ENCODE measurements at regions not wholly inside any gene's neighbourhood (a gene's known extent, or its start where the extent isn't known, plus 50 kb on each side); places are given as distances from the start of the nearest gene placed in this dataset.

DNA sequence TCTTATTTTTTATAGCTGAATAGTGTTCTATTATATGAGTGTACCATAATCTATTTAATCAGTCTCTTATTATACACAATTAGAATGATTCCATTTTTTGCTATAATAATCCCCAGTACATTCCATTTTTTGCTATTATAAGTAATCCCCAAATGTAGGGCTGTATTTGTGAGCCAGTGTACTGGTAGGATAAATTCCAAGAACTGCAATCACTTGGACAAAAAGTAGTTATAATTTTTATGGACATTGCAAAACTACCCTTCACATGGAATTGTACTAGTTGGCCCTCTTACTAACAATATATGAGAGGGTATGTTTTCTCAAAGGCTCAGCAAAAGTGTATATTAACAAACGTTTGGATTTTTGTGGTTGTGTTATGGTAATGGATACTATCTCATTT is 481.7 kb upstream of the CLINT1 start:
- intact Hi-C loops (cut with DNase I; ENCODE audit: low total_unique reads): no loop called here
- 61 to 86% methylated on average over 1 of the region's 1 CpG for WGBS, 2 donors
- TF ChIP-seq POLR2A (IDR thresholded peaks at IDR 0.05): no peak
- TF ChIP-seq, protein P1, sequence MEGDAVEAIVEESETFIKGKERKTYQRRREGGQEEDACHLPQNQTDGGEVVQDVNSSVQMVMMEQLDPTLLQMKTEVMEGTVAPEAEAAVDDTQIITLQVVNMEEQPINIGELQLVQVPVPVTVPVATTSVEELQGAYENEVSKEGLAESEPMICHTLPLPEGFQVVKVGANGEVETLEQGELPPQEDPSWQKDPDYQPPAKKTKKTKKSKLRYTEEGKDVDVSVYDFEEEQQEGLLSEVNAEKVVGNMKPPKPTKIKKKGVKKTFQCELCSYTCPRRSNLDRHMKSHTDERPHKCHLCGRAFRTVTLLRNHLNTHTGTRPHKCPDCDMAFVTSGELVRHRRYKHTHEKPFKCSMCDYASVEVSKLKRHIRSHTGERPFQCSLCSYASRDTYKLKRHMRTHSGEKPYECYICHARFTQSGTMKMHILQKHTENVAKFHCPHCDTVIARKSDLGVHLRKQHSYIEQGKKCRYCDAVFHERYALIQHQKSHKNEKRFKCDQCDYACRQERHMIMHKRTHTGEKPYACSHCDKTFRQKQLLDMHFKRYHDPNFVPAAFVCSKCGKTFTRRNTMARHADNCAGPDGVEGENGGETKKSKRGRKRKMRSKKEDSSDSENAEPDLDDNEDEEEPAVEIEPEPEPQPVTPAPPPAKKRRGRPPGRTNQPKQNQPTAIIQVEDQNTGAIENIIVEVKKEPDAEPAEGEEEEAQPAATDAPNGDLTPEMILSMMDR (IDR thresholded peaks at IDR 0.05): no peak
- Histone ChIP-seq H3K36me3 (ENCODE audit: low read depth, missing control alignments) (no peaks in the 10 kb centered on the region), H3K4me3 (no peak overlapping the region), H3K27ac (no peak overlapping the region), H3K9me3 (no peaks in the 10 kb centered on the region), H3K4me1 (no peaks in the 10 kb centered on the region), H3K27me3 (no peaks in the 10 kb centered on the region)
- no peak for DNase-seq

DNA sequence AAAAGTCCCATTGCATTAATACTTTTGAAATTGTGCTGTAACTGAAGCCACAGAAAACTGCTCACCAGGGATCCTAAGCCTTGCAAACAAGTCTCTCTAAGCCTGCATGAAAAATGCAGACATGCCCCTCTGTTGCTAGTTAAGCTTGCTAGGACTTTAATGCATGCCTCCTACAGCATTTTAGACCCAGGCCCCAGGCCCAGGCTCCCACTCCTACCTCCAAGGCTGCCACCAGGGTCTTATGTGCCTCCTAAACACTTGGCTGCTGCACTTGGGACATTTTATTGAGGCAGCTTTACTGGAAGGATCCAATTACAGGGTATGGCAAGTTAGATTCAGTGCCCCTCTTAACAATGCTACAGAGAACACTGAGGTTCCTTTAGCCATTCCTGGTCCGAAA is 467.3 kb upstream of the CLINT1 start:
- DNase-seq: no peak
- Histone ChIP-seq H3K9me3 (no peaks in the 10 kb centered on the region), H3K4me3 (no peak overlapping the region), H3K27me3 (no peaks in the 10 kb centered on the region), H3K36me3 (ENCODE audit: low read depth, missing control alignments) (no peaks in the 10 kb centered on the region), H3K27ac (no peak overlapping the region), H3K4me1 (no peaks in the 10 kb centered on the region)
- intact Hi-C loops (cut with DNase I; ENCODE audit: low total_unique reads): no loop called here
- TF ChIP-seq, protein P1 (IDR thresholded peaks at IDR 0.05): no peak
- no peak for TF ChIP-seq POLR2A (IDR thresholded peaks at IDR 0.05)
- WGBS, 2 donors: 88 to 89% methylated on average over 1 of the region's 1 CpG

DNA sequence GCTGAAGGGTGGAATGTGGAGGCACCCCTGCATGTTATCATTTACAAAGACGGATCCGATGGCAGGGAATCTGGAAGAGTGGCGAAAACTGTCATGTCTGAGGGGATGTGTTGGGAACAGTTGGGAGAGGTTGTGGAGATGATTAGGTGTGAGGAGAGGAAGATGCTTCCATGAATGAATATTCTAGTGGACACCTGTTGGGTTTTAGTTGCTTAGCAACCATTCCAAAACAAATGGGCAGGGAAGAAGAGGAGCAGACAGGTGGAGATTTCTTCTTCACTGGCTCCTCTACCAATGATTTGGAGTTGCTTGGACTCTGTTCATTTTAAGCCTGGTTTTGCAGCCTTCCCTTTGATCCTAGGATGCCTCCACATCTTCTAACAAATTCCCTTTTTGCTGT is 465.3 kb upstream of the CLINT1 start:
- Histone ChIP-seq H3K27me3 (no peaks in the 10 kb centered on the region), H3K27ac (no peak overlapping the region), H3K4me1 (no peaks in the 10 kb centered on the region), H3K9me3 (no peaks in the 10 kb centered on the region), H3K4me3 (no peak overlapping the region), H3K36me3 (ENCODE audit: low read depth, missing control alignments) (no peaks in the 10 kb centered on the region)
- intact Hi-C loops (cut with DNase I; ENCODE audit: low total_unique reads): no loop called here
- TF ChIP-seq, protein P1 (IDR thresholded peaks at IDR 0.05): no peak
- TF ChIP-seq POLR2A (IDR thresholded peaks at IDR 0.05): no peak
- no peak for DNase-seq
- 93 to 97% methylated on average over 3 of the region's 3 CpGs for WGBS, 2 donors

DNA sequence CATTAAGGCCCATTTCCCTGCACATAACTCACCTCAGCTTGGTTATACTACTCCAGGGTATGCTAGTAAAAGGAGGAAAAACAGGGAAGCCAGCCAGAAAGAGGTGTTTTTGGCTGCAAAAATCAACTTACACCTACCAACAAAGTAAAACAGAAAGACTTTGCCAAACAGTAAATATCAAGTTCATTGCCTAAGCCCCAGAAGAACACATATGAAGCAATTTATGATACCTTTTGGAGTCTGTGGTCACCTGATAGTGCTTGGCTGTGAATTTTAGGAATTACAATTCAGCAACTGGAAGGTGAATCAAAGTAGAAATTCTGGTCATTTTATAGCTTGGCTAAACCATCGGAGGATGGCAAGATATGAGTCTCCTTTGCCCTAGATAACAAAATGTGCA is 463.7 kb upstream of the CLINT1 start:
- no peak overlapping the region for H3K4me3 ChIP-seq
- no peaks in the 10 kb centered on the region for H3K4me1 ChIP-seq
- no peaks in the 10 kb centered on the region for H3K9me3 ChIP-seq
- WGBS, 2 donors: 95 to 97% methylated on average over 1 of the region's 1 CpG
- intact Hi-C loops (cut with DNase I; ENCODE audit: low total_unique reads): no loop called here
- no peaks in the 10 kb centered on the region for H3K27me3 ChIP-seq
- no peak for TF ChIP-seq POLR2A (IDR thresholded peaks at IDR 0.05)
- TF ChIP-seq, protein P1 (IDR thresholded peaks at IDR 0.05): no peak
- H3K36me3 ChIP-seq (ENCODE audit: low read depth, missing control alignments): no peaks in the 10 kb centered on the region
- no peak for DNase-seq
- no peak overlapping the region for H3K27ac ChIP-seq

DNA sequence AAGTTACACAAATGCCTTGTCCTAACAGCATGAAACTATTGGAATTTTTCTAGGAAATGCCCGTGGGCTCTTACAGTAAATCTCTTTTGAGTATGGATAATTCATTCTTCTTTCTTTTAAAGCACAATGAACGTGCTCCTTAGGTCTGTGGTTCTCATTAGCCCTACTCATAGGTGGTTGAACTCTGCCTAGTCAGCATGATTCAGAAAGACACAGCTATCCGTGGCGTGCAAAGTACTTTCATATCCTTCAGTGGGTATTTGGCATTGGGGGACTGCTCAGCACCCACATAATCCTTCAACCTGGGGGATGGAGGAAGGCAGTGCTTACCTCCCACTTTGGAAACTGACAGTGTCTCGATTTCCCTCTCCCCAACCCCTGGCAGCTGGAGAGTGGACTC is 462.0 kb upstream of the CLINT1 start:
- Histone ChIP-seq H3K36me3 (ENCODE audit: low read depth, missing control alignments) (no peaks in the 10 kb centered on the region), H3K27ac (no peak overlapping the region), H3K4me3 (no peak overlapping the region), H3K27me3 (no peaks in the 10 kb centered on the region), H3K4me1 (no peaks in the 10 kb centered on the region), H3K9me3 (no peaks in the 10 kb centered on the region)
- DNase-seq: no peak
- TF ChIP-seq, protein P1 (IDR thresholded peaks at IDR 0.05): no peak
- TF ChIP-seq POLR2A (IDR thresholded peaks at IDR 0.05): no peak
- intact Hi-C loops (cut with DNase I; ENCODE audit: low total_unique reads): no loop called here
- WGBS, 2 donors: 85 to 90% methylated on average over 5 of the region's 5 CpGs
